GM19324 (cell line): ENCODE measurements at regions not wholly inside any gene's neighbourhood (a gene's known extent, or its start where the extent isn't known, plus 50 kb on each side); places are given as distances from the start of the nearest gene placed in this dataset.
"Not testable (repeated sequence)": the region's sequence is repeated elsewhere in the genome, so short reads cannot be mapped to it uniquely, and the experiment has no call there.

Experiments
- ATAC-seq: cut with Tn5 transposase; IDR thresholded peaks from one replicate; pipeline ENCODE4 v1.9.1; 2021; ENCODE audit warnings: mild to moderate bottlenecking, moderate library complexity; ENCODE audit not compliant: unreplicated experiment, low FRiP score

DNA sequence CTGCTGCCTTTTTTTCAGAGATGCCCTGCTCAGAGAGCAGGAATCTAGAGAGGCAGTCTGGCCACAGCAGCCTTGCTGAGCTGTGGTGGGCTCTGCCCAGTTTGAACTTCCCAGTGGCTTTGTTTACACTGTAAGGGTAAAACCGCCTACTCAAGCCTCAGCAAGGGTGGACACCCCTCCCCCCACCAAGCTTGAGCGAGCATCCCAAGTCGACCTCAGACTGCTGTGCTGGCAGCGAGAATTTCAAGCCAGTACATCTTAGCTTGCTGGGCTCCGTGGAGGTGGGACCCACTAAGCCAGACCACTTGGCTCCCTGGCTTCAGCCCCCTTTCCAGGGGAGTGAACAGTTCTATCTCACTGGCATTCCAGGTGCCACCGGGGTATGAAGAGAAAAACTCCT lies 298.8 kb upstream of the LRRC3B start:
- ATAC-seq: not testable (repeated sequence)

DNA sequence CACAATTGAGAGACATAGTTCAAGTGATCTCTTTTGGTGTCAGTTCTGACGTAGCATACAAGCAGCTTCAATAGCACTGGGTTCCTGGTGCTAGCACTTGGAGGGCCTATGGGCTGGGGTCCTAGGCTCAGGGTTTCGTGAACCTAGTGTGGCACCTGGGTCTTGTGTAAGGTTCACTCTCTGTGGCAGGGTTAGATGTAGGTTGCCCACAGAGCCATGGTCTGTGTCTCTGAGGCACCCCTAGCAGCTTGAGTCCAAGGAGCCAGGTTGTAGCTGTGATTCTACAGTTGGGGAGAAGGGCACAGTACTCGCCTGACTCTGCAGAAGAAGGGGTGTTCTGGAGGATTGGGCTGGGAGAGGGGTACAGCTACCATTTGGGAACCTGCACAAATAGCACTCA lies 282.6 kb upstream of the LRRC3B start:
- no peak for ATAC-seq

DNA sequence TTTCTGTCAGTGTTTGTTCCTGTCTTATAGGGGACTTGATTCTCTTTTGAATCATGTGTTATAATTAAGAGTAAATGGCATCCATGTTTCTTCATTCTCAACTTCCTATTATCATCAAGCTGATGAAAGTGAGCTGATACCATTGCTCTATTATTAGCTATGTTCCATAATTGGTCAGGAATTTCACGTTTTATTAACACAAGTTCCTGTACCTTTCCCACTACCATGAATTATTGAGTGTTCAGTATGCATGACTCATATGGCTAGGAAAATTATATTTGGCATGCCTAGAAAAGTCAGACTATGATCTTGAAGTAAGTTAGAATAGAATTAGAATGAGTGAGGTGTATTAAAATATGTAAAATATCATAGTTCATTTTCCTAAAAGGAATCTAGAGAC lies 278.9 kb upstream of the LRRC3B start:
- no peak for ATAC-seq

GRCh38 chr3:26345613-26346012 lies 277.0 kb upstream of the LRRC3B start:
- ATAC-seq: no peak

- ATAC-seq: no peak
Observed at GRCh38 chr3:26346497-26346896, 276.1 kb upstream of the LRRC3B start.

GRCh38 chr3:26347150-26347549 lies 275.4 kb upstream of the LRRC3B start:
- ATAC-seq: no peak

DNA sequence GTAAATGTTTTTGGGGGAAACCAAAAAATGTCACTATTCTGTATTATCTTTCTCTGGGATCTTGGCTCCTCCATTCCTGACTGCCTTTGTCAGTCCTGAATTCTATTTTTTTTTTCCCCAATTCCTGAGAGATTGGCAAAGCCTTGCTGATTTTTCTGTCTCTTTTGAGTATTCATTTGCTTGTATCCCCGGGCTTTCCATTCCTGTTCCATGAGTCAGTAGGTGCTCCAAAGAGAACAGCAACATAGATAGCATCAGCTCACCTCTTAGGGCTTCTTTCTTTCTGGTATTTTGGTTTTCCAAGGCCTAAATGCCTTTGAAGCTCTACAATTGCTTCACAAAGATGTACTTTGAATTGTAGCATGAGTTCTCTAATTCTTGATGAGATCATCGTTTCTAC lies 271.7 kb upstream of the LRRC3B start:
- no peak for ATAC-seq

- no peak for ATAC-seq
Observed at GRCh38 chr3:26353097-26353496, 269.5 kb upstream of the LRRC3B start.

- ATAC-seq: no peak
Observed at GRCh38 chr3:26358405-26358804, 264.2 kb upstream of the LRRC3B start.

- no peak for ATAC-seq
Observed at GRCh38 chr3:26365706-26366105, 256.9 kb upstream of the LRRC3B start.

DNA sequence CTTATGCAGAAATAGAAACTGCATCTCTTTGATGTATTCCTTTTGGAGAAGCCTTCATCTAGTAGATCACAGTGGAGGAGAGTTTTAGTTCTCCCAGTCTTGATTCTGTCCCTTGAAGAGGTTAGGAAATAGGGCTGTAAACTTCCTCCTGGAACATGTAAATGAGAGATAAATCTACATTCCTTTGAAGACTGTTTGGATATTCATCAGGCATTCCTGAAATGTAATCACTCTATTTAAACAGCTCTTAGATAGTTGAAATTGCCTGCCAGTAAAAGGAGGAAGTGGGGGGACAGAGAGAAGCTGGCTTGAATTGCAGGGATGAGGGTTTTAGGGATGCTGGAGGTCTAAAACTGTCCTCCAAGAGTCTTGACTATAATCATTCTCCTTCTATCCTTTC lies 254.3 kb upstream of the LRRC3B start:
- ATAC-seq: no peak

- ATAC-seq: no peak
Observed at GRCh38 chr3:26369133-26369532, 253.4 kb upstream of the LRRC3B start.

DNA sequence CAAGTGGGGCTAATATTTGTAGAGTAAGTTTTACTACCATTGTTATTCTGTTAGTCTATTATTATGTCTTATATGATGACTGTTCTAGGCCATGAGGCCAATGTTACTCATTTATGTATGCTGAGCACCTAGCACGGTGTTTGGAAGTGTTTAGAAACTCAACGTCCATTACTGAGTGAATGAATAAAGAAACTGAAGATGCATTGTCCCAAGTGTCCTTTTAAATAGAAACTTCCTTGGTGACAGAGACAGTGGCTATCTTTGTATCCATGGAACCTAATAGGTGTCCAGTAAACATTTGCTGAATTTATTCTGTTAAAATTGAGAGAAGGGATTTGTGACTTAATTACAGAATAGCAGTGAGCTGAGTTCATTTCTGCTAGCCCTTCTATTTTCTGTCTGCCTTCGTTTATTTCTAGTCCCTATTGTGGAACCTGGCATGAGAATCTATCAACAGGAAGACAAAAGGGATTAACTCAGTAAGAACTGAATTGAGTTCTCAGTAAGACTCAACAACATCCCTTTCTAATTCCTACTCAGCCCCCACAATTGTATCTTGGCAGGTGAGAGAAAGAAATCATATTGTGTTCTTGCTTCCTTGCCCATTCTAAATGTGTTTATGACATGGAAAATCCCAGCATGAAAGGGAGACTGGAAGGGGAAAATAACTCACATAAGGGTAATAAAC lies 246.6 kb upstream of the LRRC3B start:
- no peak for ATAC-seq

DNA sequence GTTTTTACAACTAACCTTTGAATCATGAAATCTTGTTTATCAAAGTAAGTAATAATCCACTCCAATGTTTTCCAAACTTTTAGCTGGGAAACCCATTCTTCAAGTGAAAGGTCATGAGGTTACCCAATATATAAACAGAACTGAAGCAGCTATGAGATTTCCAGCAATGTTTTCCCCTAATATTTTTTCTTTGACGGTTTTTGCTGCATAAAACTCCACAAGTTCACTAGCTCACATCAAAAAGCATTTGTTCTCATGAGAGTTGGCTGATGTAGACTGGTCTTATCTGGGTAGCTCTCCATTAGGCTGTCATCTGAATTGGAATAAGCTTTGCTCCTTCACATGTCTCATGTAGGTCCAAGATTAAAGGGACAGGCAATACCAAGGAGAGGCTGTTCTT lies 241.2 kb upstream of the LRRC3B start:
- ATAC-seq: no peak

GRCh38 chr3:26406636-26407035 lies 215.9 kb upstream of the LRRC3B start:
- ATAC-seq: no peak

DNA sequence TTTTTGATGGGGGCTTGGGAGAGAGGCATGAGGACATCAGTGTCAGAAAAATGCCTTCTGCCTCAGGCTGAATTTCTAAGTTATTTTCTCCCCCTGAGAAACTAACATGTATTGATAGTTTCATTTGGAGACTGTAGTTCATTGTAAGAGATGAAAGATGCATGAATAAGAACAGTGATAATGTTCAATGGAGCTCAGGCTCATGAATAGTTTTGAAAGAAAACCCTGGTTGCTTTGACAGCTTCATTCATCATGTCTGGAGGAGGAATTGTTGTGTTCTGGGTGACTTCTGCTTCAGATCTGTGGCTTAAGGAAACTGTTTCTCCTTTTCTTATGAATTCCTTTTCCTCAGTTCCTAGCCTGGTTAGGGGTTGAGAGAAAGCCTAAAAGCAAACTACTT lies 204.0 kb upstream of the LRRC3B start:
- no peak for ATAC-seq

GRCh38 chr3:26422415-26422814 lies 200.2 kb upstream of the LRRC3B start:
- ATAC-seq: no peak

GRCh38 chr3:26425076-26425475 lies 197.5 kb upstream of the LRRC3B start:
- no peak for ATAC-seq

DNA sequence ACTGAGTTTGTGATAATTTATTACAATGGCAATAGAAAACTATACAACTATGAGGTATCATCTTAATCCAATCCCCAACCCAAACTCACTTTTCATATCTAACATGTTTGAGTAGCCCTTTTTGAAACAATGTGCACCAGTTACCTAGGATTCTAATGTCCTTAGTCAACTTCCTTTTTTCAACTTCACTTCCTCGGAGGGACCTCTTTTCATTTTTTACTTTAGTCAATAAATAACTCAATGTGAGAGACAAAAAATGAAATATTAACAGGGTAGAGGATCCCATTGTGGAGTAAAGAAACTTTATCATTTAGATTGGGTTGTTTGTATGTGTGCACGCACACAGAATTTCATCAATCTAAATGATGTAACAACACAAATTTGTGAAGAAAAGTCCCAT lies 193.6 kb upstream of the LRRC3B start:
- no peak for ATAC-seq

- ATAC-seq: no peak
Observed at GRCh38 chr3:26437678-26438077, 184.9 kb upstream of the LRRC3B start.

- ATAC-seq: no peak
Observed at GRCh38 chr3:26438325-26438940, 184.1 kb upstream of the LRRC3B start.
